GM18520 (cell line): ENCODE measurements at regions not wholly inside any gene's neighbourhood (a gene's known extent, or its start where the extent isn't known, plus 50 kb on each side); places are given as distances from the start of the nearest gene placed in this dataset.
"Not testable (repeated sequence)": the region's sequence is repeated elsewhere in the genome, so short reads cannot be mapped to it uniquely, and the experiment has no call there.

Source experiments
- ATAC-seq: cut with Tn5 transposase; IDR thresholded peaks from one replicate; pipeline ENCODE4 v1.9.1; 2021; ENCODE audit not compliant: unreplicated experiment

DNA sequence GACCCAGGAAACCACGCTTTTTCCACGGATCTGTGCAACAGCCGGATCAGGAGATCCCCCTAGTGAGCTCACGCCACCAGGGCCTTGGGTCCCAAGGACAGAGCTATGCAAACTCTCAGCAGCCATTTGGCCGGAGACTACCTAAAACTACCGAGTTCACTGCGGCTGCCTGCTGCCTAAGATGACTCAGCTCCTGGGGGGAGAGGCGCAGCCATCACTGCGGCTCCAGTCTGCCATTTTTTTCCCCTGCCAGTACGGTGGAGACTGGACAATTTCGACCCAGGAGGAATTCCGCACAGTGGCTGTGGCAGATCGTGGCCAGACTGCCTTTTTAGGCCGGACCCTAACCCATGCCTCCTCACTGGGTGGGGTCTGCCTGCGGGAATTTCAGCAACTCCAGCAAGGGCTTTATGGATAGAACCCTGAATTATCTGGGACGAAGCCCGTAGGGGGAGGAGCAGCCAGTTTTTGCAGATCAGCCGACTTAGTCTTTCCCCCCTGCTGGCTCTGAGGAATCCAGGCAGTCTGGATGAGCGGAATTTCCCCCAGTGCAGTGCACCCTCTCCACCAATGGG lies 424.9 kb upstream of the UBE2E3 start:
- no peak for ATAC-seq

DNA sequence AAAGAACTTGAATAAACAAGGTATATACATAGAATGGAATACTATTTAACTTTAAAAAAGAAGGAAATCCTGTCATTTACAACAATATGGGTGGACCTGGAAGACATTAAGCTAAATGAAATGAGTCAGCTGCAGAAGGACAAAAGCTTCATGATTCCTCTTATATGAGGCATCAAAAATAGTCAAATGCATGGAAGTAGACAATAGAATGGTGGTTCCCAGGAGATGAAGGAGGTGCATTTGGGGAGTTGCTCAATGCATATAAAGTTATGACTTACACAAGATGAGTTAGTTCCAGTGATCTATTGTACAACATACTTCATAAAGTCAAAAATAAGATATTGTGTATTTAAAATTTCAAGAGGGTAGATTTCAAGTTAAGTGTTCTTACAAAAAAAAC lies 426.1 kb upstream of the UBE2E3 start:
- no peak for ATAC-seq

DNA sequence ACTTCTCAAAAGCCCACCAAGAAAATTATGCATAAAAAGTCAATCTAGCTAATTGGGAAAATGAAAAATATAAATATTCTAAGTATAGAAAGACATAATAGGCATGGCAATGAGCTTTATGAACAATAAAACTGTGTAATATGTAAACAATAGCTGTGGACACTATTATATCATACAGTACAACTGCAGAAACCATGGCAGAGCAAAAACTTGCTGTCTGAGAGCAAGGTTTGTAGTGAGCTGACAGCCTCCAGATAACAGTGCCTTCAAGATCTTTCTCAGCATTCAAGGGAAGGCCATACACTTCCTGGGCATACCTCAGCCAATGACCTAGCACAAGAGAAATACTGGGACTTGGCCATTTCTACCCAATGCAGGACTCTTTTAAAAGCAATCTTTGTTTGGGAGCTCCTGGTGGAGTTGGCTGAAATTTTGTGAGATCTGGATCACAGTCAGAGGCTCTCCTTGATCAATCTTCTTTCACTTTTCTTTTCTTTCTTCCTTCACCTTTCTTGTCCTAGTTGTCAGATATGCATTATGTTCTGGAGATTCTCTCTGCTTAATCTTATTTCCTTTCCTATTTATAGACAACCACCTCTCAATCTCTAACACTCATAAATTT lies 427.2 kb upstream of the UBE2E3 start:
- ATAC-seq: no peak

DNA sequence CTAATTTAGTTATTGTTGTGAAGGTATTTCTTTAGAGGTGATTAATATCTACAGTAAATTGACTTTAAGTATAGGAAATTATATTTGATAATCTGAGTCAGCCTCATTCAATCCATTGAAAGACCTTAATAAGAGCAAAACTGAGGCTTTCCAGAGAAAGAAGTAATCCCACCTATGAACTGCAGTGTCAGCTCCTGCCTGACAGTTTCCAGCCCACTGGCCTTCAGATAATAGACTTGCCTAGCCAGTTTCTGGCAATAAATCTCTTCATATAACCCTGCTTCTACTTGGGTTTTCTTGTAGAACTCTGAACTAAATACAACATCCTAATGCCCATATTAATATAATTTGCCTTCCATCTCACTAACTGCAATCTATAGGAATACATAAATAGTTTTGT lies 437.9 kb upstream of the UBE2E3 start:
- ATAC-seq: no peak

DNA sequence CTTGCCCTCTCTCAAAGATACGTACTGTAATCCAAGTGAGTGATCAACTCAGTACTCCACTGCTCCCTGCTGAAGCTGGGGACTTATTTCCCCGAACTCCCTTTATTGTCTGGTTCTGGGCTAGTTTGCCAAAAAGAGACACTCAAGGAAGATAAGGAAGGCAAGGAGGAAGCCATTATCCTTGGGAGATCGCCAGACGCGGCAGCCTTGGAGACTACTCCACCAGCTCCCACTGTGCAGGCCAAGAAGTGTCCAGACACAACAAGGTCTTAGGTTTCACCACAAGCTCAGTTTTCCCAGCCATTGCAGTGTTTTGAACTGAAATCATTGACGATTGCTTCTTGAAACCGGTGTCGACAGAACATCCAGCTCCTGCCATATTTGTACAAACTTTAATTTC lies 439.6 kb upstream of the UBE2E3 start:
- no peak for ATAC-seq

DNA sequence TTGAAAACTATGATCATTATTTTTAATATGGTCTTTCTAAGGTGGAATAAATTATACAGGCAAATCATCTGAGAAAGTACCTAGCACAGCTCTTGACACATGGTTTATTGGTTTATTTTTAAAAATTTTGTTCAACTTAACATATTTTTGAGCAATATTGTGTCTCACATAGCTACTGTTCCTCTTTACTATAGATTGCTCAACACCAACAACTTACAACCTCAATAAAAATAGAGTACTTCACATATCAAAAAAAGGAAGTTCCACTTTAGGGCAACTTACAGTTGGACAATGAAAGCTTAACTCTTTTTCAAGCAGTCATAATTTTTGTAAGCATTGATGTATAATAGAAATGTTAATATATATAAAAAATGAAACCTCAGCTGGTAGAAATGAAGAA lies 440.9 kb upstream of the UBE2E3 start:
- no peak for ATAC-seq

DNA sequence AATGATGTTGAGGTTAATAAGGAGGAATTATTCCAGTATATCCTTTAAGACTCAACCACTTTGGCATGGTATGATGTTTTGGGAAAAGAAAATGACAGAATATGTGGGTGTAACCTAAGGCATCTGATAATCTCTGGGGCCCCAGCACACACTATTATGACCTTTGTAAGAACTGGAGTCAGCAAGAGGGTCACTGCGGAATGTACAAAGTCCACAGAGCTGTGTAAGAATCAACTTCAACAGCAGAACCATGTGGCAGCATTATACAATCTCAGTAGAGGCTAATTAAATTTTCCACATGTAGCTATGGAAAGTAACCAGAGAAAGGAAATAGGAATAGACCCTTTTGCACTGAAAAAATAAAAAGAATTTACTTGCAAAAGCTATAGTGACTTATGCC lies 445.1 kb upstream of the UBE2E3 start:
- ATAC-seq: no peak

DNA sequence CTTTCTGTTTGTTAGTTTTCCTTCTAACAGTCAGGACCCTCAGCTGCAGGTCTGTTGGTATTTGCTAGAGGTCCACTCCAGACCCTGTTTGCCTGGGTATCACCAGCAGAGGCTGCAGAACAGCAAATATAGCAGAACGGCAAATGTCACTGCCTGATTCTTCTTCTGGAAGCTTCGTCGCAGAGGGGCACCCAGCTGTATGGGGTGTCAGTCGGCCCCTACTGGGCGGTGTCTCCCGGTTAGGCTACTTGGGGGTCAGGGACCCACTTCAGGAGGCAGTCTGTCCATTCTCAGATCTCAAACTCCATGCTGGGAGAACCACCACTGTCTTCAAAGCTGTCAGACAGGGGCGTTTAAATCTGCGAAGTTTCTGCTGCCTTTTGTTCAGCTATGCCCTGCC lies 448.6 kb upstream of the UBE2E3 start:
- ATAC-seq: not testable (repeated sequence)

DNA sequence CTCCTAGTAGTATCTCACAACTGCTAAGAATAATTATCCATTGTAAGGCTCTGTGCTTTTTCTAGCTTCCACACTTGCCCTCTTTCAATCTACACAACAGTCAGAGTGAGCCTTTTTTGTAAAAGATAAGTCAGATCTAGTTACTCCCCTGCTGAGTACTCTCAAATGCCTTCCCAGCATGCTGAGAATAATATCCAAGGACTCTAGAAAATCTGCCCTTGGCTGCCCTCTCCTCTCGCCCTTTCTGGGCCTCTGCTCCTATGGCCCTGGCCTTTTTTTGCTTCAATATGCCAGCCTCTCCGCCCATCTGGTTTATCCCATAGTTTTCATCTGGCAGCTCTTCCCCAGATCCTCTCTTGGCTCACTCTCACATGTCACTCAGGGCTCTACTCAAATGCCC lies 455.9 kb upstream of the UBE2E3 start:
- no peak for ATAC-seq

DNA sequence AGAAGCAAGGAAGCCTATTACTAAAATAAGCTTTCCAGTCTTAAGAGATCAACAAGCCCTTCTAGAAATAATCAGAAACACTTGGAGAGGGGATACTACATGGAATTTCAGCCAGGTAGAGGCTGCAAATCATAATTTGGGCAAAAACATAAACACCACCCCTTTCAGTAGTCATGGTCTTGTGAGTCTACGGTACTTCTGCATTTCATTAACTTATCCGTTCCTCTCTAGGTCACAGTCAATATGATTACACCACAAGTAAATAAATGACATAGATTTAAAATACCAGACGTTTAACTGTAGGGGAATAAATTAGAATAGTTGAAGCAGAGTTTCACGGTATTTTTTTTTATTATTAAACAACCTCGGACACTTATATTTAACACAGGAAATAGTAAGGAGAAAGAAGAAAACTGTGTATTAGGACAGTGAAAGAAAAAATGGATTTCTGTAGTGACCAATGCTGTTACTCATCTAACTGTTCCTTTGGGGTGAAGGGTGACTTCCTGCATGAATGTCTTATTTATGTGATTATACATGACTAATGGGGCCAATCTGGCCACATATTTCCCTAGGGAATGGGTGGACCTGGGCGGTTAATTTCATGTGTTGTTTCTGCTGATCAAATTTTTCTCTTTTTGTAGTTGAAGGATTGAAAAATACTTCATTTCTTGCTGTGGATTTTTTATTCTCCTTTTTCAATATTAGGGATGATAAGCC lies 456.6 kb upstream of the UBE2E3 start:
- no peak for ATAC-seq

DNA sequence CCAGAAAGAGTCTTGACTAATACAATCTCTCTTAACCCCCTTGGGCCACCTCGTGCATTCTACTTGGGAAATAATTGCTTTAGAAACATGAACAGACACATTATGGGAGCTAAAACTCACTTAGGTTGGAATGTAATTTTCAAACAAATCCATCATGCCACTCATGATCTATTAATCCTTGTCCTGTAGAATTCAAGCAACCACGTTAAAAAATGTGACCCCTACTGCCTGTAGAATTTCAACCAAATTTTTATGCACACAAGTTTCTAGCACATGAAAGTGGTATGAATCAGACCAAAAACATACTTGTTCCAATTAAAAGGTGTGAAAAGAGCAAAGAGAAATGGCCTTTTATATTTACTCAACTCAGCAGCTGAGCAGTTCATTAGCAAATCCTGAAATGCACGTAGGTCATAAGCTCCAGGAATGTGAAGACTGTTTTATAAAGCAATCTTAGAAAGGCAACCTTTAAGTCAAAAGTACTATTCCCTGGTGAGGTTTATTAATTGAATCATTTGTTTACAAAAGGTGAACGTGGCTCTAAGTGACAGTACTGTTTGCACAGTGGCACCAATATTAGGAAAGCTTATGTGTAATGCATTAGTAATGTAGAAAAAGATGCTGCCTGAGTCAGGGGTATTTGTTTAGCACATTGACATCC lies 459.4 kb upstream of the UBE2E3 start:
- ATAC-seq: no peak

DNA sequence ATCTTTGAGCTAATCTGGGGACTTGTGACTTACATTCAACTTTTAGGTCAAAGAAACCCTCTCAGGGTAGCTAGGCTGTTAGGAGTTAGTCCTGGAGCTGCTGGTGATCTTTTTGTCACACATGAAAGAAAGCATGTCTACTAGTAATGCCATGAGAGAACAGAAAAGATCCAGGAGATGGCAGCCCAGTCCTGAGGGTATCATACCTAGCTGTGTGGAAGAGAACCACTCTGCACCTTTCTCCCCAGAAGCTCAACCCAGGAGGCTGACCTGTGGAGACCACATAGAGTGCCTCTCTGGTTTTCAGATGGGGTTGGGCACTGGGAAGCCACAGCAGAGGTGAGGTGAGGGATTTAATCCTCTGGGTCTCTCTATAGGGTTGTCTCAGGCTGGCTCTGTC lies 460.2 kb upstream of the UBE2E3 start:
- peak; percentile 13 for ATAC-seq

DNA sequence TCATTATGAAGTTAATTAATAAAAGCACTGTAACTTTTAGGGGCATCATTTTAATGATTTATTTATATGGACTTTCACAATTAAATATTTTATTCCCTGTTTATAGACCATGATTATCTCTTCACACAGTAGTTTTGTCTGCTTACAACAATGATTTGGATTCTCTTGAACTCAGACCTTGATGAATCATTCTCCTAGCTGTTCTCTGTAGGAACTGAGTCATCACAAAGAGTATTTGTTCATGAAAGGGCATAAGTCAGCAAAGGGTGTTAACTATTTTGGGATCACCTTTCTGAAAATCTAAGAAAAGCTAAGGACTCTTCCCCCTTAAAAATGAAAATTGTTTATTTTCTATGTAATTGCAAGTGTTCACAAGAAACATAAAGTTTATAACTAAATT lies 461.1 kb upstream of the UBE2E3 start:
- ATAC-seq: no peak

DNA sequence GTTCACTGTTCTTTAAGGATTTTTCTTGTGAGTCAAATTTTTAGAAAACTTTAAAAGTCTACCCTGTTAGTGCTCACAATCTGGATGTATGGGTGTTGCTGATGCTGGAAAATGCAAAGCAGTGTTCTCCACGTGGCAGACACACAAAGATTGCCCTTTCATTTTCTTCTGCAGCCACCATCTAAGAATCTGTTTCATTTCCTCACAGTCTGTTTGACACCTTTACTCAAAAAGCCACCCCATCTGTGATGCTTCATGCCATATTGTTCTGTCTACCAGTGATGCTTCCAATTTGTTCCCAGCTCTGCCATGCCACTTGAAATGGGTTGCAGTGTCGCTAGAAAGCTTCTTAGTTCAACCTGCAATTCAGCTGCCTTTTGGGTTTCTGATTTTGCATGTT lies 464.2 kb upstream of the UBE2E3 start:
- ATAC-seq: peak; percentile 75

DNA sequence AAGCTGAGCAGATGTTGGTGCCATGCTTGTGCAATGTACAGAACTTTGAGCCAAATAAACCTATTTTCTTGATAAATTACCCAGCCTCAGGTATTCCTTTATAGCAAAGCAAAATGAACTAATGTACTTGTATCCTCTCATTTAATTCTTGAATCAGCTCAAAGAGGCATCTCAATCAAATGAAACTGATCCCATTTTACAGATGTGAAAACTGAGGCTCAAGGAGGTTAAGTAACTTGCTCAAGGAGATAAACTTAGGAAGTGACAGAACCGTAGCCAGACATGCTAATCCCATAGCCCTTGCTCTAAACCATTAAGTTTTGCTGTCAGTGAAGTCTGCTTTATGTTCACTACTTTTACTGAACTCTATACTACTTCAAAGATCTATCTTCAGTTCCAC lies 467.0 kb upstream of the UBE2E3 start:
- ATAC-seq: no peak

DNA sequence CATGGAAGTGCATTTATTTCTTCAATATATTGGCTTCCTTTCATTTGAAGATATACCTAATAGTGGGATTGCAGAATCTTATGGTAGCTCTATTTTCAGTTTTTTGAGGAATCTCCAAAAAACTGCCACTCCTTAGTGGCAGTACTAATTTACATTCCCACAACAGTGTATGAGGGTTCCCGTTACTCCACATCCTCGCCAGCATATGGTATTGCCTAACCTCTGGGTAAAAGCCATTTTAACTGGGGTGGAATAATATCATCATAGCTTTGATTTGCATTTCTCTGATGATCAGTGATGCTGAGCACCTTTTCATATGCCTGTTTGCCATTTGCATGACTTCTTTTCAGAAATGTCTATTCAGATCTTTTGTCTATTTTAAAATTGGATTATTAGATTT lies 471.9 kb upstream of the UBE2E3 start:
- no peak for ATAC-seq

DNA sequence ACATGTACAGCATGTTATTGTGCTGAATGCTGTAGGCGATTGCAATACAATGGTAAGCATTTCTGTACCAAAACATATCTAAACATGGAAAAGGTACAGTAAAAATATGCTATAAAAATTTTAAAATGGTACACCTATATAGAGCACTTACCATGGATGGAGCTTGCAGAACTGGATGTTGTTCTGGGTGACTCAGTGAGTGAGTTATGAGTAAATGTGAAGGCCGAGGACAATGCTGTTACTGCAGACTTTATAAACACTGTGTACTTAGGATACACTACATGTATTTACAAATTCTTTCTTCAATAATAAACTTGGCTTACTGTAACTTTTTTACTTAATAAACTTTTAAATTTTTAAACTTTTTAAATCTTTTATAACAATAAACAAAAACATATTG lies 473.4 kb upstream of the UBE2E3 start:
- ATAC-seq: no peak

DNA sequence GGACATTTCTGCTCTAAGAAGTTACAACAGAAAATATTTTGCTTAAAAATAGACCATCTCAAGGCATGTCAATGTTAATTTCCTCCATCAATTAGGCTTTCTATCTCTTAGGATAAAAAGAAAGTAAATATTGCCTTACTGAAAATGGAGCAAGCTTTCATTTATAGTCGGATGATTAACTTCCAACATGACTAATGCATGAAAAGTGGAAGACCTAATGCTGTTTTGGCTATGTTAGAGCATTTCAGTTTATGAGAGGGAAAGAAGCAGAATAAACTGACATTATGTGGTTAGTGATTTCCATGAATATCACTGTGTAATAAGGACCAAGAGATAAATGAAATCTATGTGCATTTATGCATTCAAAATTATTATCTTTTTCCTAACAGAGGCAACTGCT lies 475.2 kb upstream of the UBE2E3 start:
- ATAC-seq: no peak

DNA sequence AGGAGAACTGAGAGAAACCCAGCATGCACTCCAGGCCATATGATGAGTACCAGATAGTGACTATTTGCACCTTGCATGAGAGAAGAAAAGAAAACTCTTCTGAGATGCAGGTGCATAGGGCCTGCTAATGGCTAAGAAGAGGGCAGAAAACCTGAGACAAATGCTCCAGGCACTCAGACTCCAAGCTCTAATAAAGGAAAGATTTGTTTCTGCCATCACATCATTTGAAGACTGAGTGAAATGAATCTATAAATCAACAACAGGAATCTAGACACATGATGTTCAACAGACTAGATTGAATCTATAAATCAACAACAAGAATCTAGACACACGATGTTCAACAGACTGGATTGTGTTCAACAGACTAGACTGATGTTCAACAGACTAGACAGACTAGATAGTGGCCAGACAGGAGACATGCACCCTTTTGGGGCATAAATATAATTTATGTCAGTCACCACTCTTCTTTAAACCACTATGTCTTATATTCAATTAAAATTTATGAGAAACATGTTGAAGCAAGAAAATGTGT lies 482.7 kb upstream of the UBE2E3 start:
- no peak for ATAC-seq

DNA sequence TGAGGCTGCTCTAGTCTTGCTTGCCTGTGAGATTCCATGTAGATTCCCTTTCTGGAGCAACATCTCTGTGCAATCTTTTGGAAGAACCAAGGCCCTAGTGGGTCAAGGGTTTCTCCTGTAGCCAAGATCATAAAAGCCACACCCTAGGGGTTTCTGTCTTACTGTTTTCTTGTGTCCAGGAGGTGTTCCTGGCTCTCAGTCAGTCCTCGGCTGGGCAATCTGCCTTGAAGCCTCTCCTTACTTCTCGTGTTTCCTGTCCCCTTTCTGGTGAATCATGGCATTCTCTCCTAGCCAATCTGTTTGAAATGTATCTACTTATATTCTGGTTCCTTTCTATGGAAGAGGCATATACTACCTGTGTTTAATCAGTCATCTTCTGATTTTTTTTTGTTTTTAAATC lies 484.8 kb upstream of the UBE2E3 start:
- no peak for ATAC-seq

DNA sequence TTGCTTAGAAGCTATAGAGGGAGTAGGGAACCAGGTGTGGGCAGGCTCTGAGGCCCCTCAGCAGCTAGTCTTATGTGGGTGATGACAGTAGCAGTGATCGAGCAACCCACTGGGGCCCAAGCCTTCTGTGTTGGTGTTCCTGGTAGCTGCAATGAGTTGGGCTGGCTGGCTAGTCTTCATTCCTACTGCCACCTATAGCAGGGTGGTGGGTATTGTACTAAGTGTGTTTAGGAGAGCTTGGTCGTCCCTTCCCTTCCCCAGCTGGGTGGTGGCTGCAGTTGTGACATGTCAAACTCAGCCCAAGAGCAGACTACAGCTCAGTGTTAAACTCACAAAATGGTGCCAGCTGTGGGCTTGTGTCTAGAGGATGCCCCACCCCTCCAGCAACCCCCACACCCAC lies 486.1 kb upstream of the UBE2E3 start:
- no peak for ATAC-seq

DNA sequence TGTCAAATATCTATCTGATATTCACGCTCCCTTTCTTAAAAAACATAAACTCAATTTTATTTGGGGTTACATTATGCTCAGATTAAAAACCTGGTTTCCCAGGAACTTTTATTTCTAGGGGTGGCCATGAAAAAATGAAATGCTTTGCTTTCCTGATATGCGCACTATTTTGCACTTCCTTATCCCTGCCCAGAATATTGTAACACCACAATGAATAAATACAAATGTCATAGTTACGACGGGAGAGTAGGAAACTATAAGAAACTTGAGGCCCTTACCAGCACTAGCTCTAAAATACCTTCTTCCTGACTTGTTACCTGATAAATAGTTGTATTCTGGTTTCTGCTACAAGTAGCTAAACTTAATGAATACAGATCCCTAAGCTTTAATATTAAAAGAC lies 475.6 kb upstream of the CWC22 start:
- no peak for ATAC-seq
